MM.1S (cell line): ENCODE measurements at regions not wholly inside any gene's neighbourhood (a gene's known extent, or its start where the extent isn't known, plus 50 kb on each side); places are given as distances from the start of the nearest gene placed in this dataset.

ENCODE experiments used
- DNase-seq: peaks from one replicate; pipeline ENCODE4 v3.0.0-alpha.2; 2015
- H2AFZ ChIP-seq: fragments of 300-600 bp; sonication (generic); 2 replicates; pipeline ENCODE4 v1.6.0; 2016; ENCODE audit warnings: antibody characterized with exemption, low read length
- H3F3A ChIP-seq: fragments of 300-600 bp; sonication (generic); 2 replicates; pipeline ENCODE4 v1.6.1; 2016; ENCODE audit warnings: mild to moderate bottlenecking, antibody characterized with exemption, low read length, moderate library complexity, mixed read lengths; ENCODE audit not compliant: insufficient read depth
- H3K27ac ChIP-seq: fragments of 300-600 bp; sonication (generic); 2 replicates; pipeline ENCODE4 v1.5.1; 2016; ENCODE audit warnings: mild to moderate bottlenecking, low read length
- H3K27me3 ChIP-seq: fragments of 300-600 bp; sonication (generic); replicated peaks from 2 replicates; pipeline ENCODE4 v1.6.0; 2016; ENCODE audit warnings: low read length; ENCODE audit not compliant: insufficient read depth
- H3K36me3 ChIP-seq: fragments of 300-600 bp; sonication (generic); replicated peaks from 2 replicates; pipeline ENCODE4 v1.6.1; 2016; ENCODE audit warnings: mild to moderate bottlenecking, low read length, mixed read lengths; ENCODE audit not compliant: insufficient read depth
- H3K4me1 ChIP-seq: fragments of 300-600 bp; sonication (generic); 2 replicates; pipeline ENCODE4 v1.6.1; 2016; ENCODE audit warnings: low read length, mixed read lengths
- H3K4me2 ChIP-seq: fragments of 300-600 bp; sonication (generic); 2 replicates; pipeline ENCODE4 v1.6.0; 2016; ENCODE audit warnings: low read depth, low read length
- H3K4me3 ChIP-seq: fragments of 300-600 bp; sonication (generic); 2 replicates; pipeline ENCODE4 v1.5.1; 2016; ENCODE audit warnings: low read length, mixed read lengths
- H3K79me2 ChIP-seq: fragments of 300-600 bp; sonication (generic); 2 replicates; pipeline ENCODE4 v1.6.1; 2016; ENCODE audit warnings: mixed run types, low read length, mixed read lengths
- H3K9ac ChIP-seq: fragments of 300-600 bp; sonication (generic); 2 replicates; pipeline ENCODE4 v1.6.1; 2016; ENCODE audit warnings: low read length, mixed read lengths
- H3K9me2 ChIP-seq: fragments of 300-600 bp; sonication (generic); replicated peaks from 2 replicates; pipeline ENCODE4 v1.6.1; 2016; ENCODE audit warnings: mild to moderate bottlenecking, low read length, mixed read lengths; ENCODE audit not compliant: insufficient read depth
- H3K9me3 ChIP-seq: fragments of 300-600 bp; sonication (generic); replicated peaks from 2 replicates; pipeline ENCODE4 v1.6.1; 2016; ENCODE audit warnings: mild to moderate bottlenecking, low read length, mixed read lengths; ENCODE audit not compliant: insufficient read depth
- H4K20me1 ChIP-seq: fragments of 300-600 bp; sonication (generic); 2 replicates; pipeline ENCODE4 v1.6.1; 2016; ENCODE audit warnings: mild to moderate bottlenecking, low read length, moderate library complexity, mixed read lengths; ENCODE audit not compliant: insufficient read depth
- CTCF ChIP-seq: fragments of 300-600 bp; sonication (generic); IDR thresholded peaks from 2 replicates; pipeline ENCODE4 v1.5.1; 2016; ENCODE audit warnings: antibody characterized with exemption, low read length, mixed read lengths
- EZH2 ChIP-seq: fragments of 300-600 bp; sonication (generic); optimal IDR thresholded peaks from 2 replicates; pipeline ENCODE3; 2017; ENCODE audit warnings: low read depth, mild to moderate bottlenecking, antibody characterized with exemption, low read length, mixed read lengths
- EZH2phosphoT487 ChIP-seq: fragments of 300-600 bp; sonication (generic); IDR thresholded peaks from 2 replicates; pipeline ENCODE4 v1.6.1; 2018; ENCODE audit warnings: antibody characterized with exemption, low read length

GRCh38 chr2:105625632-105626031, 119.1 kb upstream of the NCK2 start:
- no peak overlapping the region for H3K4me3 ChIP-seq
- no peaks in the 10 kb centered on the region for H3K79me2 ChIP-seq
- H3K9ac ChIP-seq, result no peak overlapping the region
- H4K20me1 ChIP-seq, result no peaks in the 10 kb centered on the region
- H3K9me3 ChIP-seq, result no peaks in the 10 kb centered on the region
- H3K27ac ChIP-seq, result no peak overlapping the region
- TF ChIP-seq CTCF (no peak), EZH2phosphoT487 (no peak), EZH2 (no peak)
- H3K4me2 ChIP-seq, result no peak overlapping the region
- H3K4me1 ChIP-seq, result no peaks in the 10 kb centered on the region
- H3F3A ChIP-seq, result no peaks in the 10 kb centered on the region
- H3K27me3 ChIP-seq, result no peaks in the 10 kb centered on the region
- H3K36me3 ChIP-seq, result no peaks in the 10 kb centered on the region
- no peak for DNase-seq
- no peak overlapping the region for H2AFZ ChIP-seq
- H3K9me2 ChIP-seq, result no peaks in the 10 kb centered on the region

GRCh38 chr2:105621038-105621437, 123.7 kb upstream of the NCK2 start:
- Histone ChIP-seq H3K36me3 (no peaks in the 10 kb centered on the region), H3K79me2 (no peaks in the 10 kb centered on the region), H3F3A (no peaks in the 10 kb centered on the region), H3K27me3 (no peaks in the 10 kb centered on the region), H3K9ac (no peak overlapping the region), H2AFZ (no peak overlapping the region), H3K27ac (no peak overlapping the region), H3K4me1 (no peaks in the 10 kb centered on the region), H4K20me1 (no peaks in the 10 kb centered on the region), H3K9me3 (no peaks in the 10 kb centered on the region), H3K9me2 (no peaks in the 10 kb centered on the region), H3K4me3 (no peak overlapping the region), H3K4me2 (no peak overlapping the region)
- DNase-seq, result no peak
- TF ChIP-seq CTCF (no peak), EZH2phosphoT487 (no peak), EZH2 (no peak)

GRCh38 chr2:105618351-105618659, 126.4 kb upstream of the NCK2 start:
- Histone ChIP-seq H4K20me1 (no peaks in the 10 kb centered on the region), H3K27me3 (no peaks in the 10 kb centered on the region), H3K4me1 (no peaks in the 10 kb centered on the region), H3K27ac (no peak overlapping the region), H3F3A (no peaks in the 10 kb centered on the region), H3K4me3 (no peak overlapping the region), H3K4me2 (no peak overlapping the region), H2AFZ (no peak overlapping the region), H3K9me3 (no peaks in the 10 kb centered on the region), H3K9me2 (no peaks in the 10 kb centered on the region), H3K36me3 (no peaks in the 10 kb centered on the region), H3K79me2 (no peaks in the 10 kb centered on the region), H3K9ac (no peak overlapping the region)
- DNase-seq, result no peak
- no peak for TF ChIP-seq CTCF
- no peak for TF ChIP-seq EZH2
- no peak for TF ChIP-seq EZH2phosphoT487
